Esophagus squamous epithelium (tissue), 4 donors: ENCODE measurements at regions not wholly inside any gene's neighbourhood (a gene's known extent, or its start where the extent isn't known, plus 50 kb on each side); places are given as distances from the start of the nearest gene placed in this dataset.

Experiments
- POLR2A ChIP-seq, 4 donors: fragments of 450-650 bp; IDR thresholded peaks; one replicate each; pipeline ENCODE4 v1.6.1; 2017; ENCODE audit warnings: antibody characterized with exemption in 4 of 4, mild to moderate bottlenecking in 4 of 4, moderate library complexity in 3 of 4
- TF ChIP-seq, protein P1 (sequence below), 6 experiments: fragments of 450-650 bp in 4 of 6; fragments of 200-600 bp in 2 of 6; sonication (generic) in 2 of 6; IDR thresholded peaks; one replicate each; pipeline ENCODE4 v1.5.1; 2016 to 2019; ENCODE audit warnings: antibody characterized with exemption in 6 of 6, mild to moderate bottlenecking in 4 of 6, moderate library complexity in 4 of 6

DNA sequence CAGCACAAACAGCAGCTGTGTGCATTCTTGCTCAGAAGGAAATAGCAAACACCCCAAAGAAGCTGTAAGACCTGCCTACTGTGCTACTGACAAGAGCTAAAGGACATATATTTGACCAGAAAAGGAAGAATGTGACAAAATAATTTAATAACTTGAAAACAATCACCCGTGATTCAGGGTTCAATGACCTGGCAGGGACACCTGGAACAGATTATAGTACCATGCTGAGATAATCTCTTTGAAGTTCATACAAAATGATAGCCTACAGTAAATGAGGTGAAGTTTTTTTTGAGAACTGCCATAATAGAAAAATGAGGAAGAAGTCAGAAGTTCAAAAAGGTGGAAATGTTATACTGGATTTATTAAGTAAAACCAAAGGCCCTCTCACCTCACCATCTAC is 324.8 kb upstream of the GULP1 start:
- no peak for TF ChIP-seq POLR2A (IDR thresholded peaks at IDR 0.05)
- TF ChIP-seq, protein P1, sequence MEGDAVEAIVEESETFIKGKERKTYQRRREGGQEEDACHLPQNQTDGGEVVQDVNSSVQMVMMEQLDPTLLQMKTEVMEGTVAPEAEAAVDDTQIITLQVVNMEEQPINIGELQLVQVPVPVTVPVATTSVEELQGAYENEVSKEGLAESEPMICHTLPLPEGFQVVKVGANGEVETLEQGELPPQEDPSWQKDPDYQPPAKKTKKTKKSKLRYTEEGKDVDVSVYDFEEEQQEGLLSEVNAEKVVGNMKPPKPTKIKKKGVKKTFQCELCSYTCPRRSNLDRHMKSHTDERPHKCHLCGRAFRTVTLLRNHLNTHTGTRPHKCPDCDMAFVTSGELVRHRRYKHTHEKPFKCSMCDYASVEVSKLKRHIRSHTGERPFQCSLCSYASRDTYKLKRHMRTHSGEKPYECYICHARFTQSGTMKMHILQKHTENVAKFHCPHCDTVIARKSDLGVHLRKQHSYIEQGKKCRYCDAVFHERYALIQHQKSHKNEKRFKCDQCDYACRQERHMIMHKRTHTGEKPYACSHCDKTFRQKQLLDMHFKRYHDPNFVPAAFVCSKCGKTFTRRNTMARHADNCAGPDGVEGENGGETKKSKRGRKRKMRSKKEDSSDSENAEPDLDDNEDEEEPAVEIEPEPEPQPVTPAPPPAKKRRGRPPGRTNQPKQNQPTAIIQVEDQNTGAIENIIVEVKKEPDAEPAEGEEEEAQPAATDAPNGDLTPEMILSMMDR (IDR thresholded peaks at IDR 0.05) = no peak
